ENCODE measurements at regions not wholly inside any gene's neighbourhood (a gene's known extent, or its start where the extent isn't known, plus 50 kb on each side); places are given as distances from the start of the nearest gene placed in this dataset.

- no peaks in the 10 kb centered on the region for H3K9me3 ChIP-seq (ENCODE audit: low read length)
- no peak overlapping the region for H3K9ac ChIP-seq (ENCODE audit: low read length)
- H3F3A ChIP-seq (ENCODE audit: insufficient read depth, low read length), result no peaks in the 10 kb centered on the region
- H3K4me2 ChIP-seq (ENCODE audit: low read length), result no peak overlapping the region
- H3K4me1 ChIP-seq (ENCODE audit: insufficient read depth, low read length, severe bottlenecking), result no peaks in the 10 kb centered on the region
- H3K27me3 ChIP-seq (ENCODE audit: insufficient read depth, low read length), result no peaks in the 10 kb centered on the region; the same call in 1 of the 2 replicates
- TF ChIP-seq CTCF (IDR thresholded peaks at IDR 0.05; ENCODE audit: low read length), result no peak
- no peak for TF ChIP-seq EZH2 (IDR thresholded peaks at IDR 0.05; ENCODE audit: borderline replicate concordance, low read length)
- H4K20me1 ChIP-seq (ENCODE audit: insufficient read depth, low read length), result no peaks in the 10 kb centered on the region
- H3K79me2 ChIP-seq (ENCODE audit: insufficient read depth, low read length), result no peaks in the 10 kb centered on the region
- H3K36me3 ChIP-seq (ENCODE audit: insufficient read depth, low read length), result no peaks in the 10 kb centered on the region
- H3K4me3 ChIP-seq (ENCODE audit: low read depth, low read length, poor library complexity, severe bottlenecking), result no peak overlapping the region
- H3K9me2 ChIP-seq (ENCODE audit: low read depth, low read length), result no peaks in the 10 kb centered on the region
- H2AFZ ChIP-seq (ENCODE audit: low read length), result no peak overlapping the region
- no peak overlapping the region for H3K27ac ChIP-seq (ENCODE audit: low read depth, low read length, poor library complexity, severe bottlenecking)
Measured at GRCh38 chr2:163175294-163175693, 336.7 kb upstream of the KCNH7 start.

GRCh38 chr2:163173591-163173990, 335.0 kb upstream of the KCNH7 start:
- Histone ChIP-seq H3K4me1 (ENCODE audit: insufficient read depth, low read length, severe bottlenecking) (no peaks in the 10 kb centered on the region), H2AFZ (ENCODE audit: low read length) (no peak overlapping the region), H3K4me3 (ENCODE audit: low read depth, low read length, poor library complexity, severe bottlenecking) (no peak overlapping the region), H3K9me2 (ENCODE audit: low read depth, low read length) (no peaks in the 10 kb centered on the region), H3F3A (ENCODE audit: insufficient read depth, low read length) (no peaks in the 10 kb centered on the region), H3K9ac (ENCODE audit: low read length) (no peak overlapping the region), H3K27me3 (ENCODE audit: insufficient read depth, low read length) (no peaks in the 10 kb centered on the region; the same call in 1 of the 2 replicates), H3K36me3 (ENCODE audit: insufficient read depth, low read length) (no peaks in the 10 kb centered on the region), H3K9me3 (ENCODE audit: low read length) (no peaks in the 10 kb centered on the region), H3K27ac (ENCODE audit: low read depth, low read length, poor library complexity, severe bottlenecking) (no peak overlapping the region), H3K79me2 (ENCODE audit: insufficient read depth, low read length) (no peaks in the 10 kb centered on the region), H4K20me1 (ENCODE audit: insufficient read depth, low read length) (no peaks in the 10 kb centered on the region), H3K4me2 (ENCODE audit: low read length) (no peak overlapping the region)
- TF ChIP-seq CTCF (IDR thresholded peaks at IDR 0.05; ENCODE audit: low read length) (no peak), EZH2 (IDR thresholded peaks at IDR 0.05; ENCODE audit: borderline replicate concordance, low read length) (no peak)

GRCh38 chr2:163171786-163172530, 333.4 kb upstream of the KCNH7 start:
- Histone ChIP-seq H3K9ac (ENCODE audit: low read length) (no peak overlapping the region), H4K20me1 (ENCODE audit: insufficient read depth, low read length) (no peaks in the 10 kb centered on the region)

More at GRCh38 chr2:163171786-163172530, 333.4 kb upstream of the KCNH7 start:
- H3K79me2 ChIP-seq (ENCODE audit: insufficient read depth, low read length), result no peaks in the 10 kb centered on the region
- no peak overlapping the region for H3K27ac ChIP-seq (ENCODE audit: low read depth, low read length, poor library complexity, severe bottlenecking)
- H3K4me2 ChIP-seq (ENCODE audit: low read length), result no peak overlapping the region
- H3K4me1 ChIP-seq (ENCODE audit: insufficient read depth, low read length, severe bottlenecking), result no peaks in the 10 kb centered on the region
- no peaks in the 10 kb centered on the region for H3K9me3 ChIP-seq (ENCODE audit: low read length)
- H2AFZ ChIP-seq (ENCODE audit: low read length), result no peak overlapping the region
- H3F3A ChIP-seq (ENCODE audit: insufficient read depth, low read length), result no peaks in the 10 kb centered on the region
- H3K36me3 ChIP-seq (ENCODE audit: insufficient read depth, low read length), result no peaks in the 10 kb centered on the region
- TF ChIP-seq CTCF (IDR thresholded peaks at IDR 0.05; ENCODE audit: low read length) (no peak), EZH2 (IDR thresholded peaks at IDR 0.05; ENCODE audit: borderline replicate concordance, low read length) (no peak)
- no peaks in the 10 kb centered on the region for H3K9me2 ChIP-seq (ENCODE audit: low read depth, low read length)
- H3K27me3 ChIP-seq (ENCODE audit: insufficient read depth, low read length), result no peaks in the 10 kb centered on the region; the same call in 1 of the 2 replicates
- H3K4me3 ChIP-seq (ENCODE audit: low read depth, low read length, poor library complexity, severe bottlenecking), result no peak overlapping the region

Measured in OCI-LY1 (cell line).